ENCODE measurements at regions not wholly inside any gene's neighbourhood (a gene's known extent, or its start where the extent isn't known, plus 50 kb on each side); places are given as distances from the start of the nearest gene placed in this dataset.

- Histone ChIP-seq H3K9me3 (ENCODE audit: control insufficient read depth in 1 of 2, low read length in 2 of 2) (no peaks in the 10 kb centered on the region), H3K36me3 (ENCODE audit: control insufficient read depth in 1 of 2, insufficient read depth in 2 of 2, low read length in 2 of 2) (no peaks in the 10 kb centered on the region), H3K4me1 (ENCODE audit: control insufficient read depth in 1 of 2, insufficient read depth in 2 of 2, low read length in 2 of 2) (no peaks in the 10 kb centered on the region), H3K9ac (ENCODE audit: low read depth in 1 of 2, low read length in 2 of 2) (no peak overlapping the region), H3K27ac (ENCODE audit: low read depth, low read length) (no peak overlapping the region), H3K27me3 (ENCODE audit: control insufficient read depth in 1 of 2, insufficient read depth in 2 of 2, low read length in 2 of 2) (no peaks in the 10 kb centered on the region), H3K4me3 (ENCODE audit: low read depth in 1 of 2, low read length in 2 of 2) (no peak overlapping the region)
Measured at GRCh38 chr4:181158971-181159370, 1084.2 kb upstream of the TENM3 start.

- H3K4me3 ChIP-seq (ENCODE audit: low read depth in 1 of 2, low read length in 2 of 2) = no peak overlapping the region
- no peaks in the 10 kb centered on the region for H3K9me3 ChIP-seq (ENCODE audit: control insufficient read depth in 1 of 2, low read length in 2 of 2)
- no peaks in the 10 kb centered on the region for H3K27me3 ChIP-seq (ENCODE audit: control insufficient read depth in 1 of 2, insufficient read depth in 2 of 2, low read length in 2 of 2)
- H3K27ac ChIP-seq (ENCODE audit: low read depth, low read length) = no peak overlapping the region
- H3K9ac ChIP-seq (ENCODE audit: low read depth in 1 of 2, low read length in 2 of 2) = no peak overlapping the region
- no peaks in the 10 kb centered on the region for H3K4me1 ChIP-seq (ENCODE audit: control insufficient read depth in 1 of 2, insufficient read depth in 2 of 2, low read length in 2 of 2)
- H3K36me3 ChIP-seq (ENCODE audit: control insufficient read depth in 1 of 2, insufficient read depth in 2 of 2, low read length in 2 of 2) = no peaks in the 10 kb centered on the region
Measured at GRCh38 chr4:181161669-181162068, 1081.5 kb upstream of the TENM3 start.

GRCh38 chr4:181162266-181162665 is 1080.9 kb upstream of the TENM3 start:
- Histone ChIP-seq H3K36me3 (ENCODE audit: control insufficient read depth in 1 of 2, insufficient read depth in 2 of 2, low read length in 2 of 2) (no peaks in the 10 kb centered on the region), H3K27ac (ENCODE audit: low read depth, low read length) (no peak overlapping the region), H3K9ac (ENCODE audit: low read depth in 1 of 2, low read length in 2 of 2) (no peak overlapping the region), H3K9me3 (ENCODE audit: control insufficient read depth in 1 of 2, low read length in 2 of 2) (no peaks in the 10 kb centered on the region), H3K4me1 (ENCODE audit: control insufficient read depth in 1 of 2, insufficient read depth in 2 of 2, low read length in 2 of 2) (no peaks in the 10 kb centered on the region), H3K27me3 (ENCODE audit: control insufficient read depth in 1 of 2, insufficient read depth in 2 of 2, low read length in 2 of 2) (no peaks in the 10 kb centered on the region), H3K4me3 (ENCODE audit: low read depth in 1 of 2, low read length in 2 of 2) (no peak overlapping the region)

GRCh38 chr4:181162676-181163075 is 1080.5 kb upstream of the TENM3 start:
- Histone ChIP-seq H3K4me3 (ENCODE audit: low read depth in 1 of 2, low read length in 2 of 2) (no peak overlapping the region), H3K27me3 (ENCODE audit: control insufficient read depth in 1 of 2, insufficient read depth in 2 of 2, low read length in 2 of 2) (no peaks in the 10 kb centered on the region), H3K36me3 (ENCODE audit: control insufficient read depth in 1 of 2, insufficient read depth in 2 of 2, low read length in 2 of 2) (no peaks in the 10 kb centered on the region), H3K4me1 (ENCODE audit: control insufficient read depth in 1 of 2, insufficient read depth in 2 of 2, low read length in 2 of 2) (no peaks in the 10 kb centered on the region), H3K9ac (ENCODE audit: low read depth in 1 of 2, low read length in 2 of 2) (no peak overlapping the region), H3K27ac (ENCODE audit: low read depth, low read length) (no peak overlapping the region), H3K9me3 (ENCODE audit: control insufficient read depth in 1 of 2, low read length in 2 of 2) (no peaks in the 10 kb centered on the region)

- Histone ChIP-seq H3K36me3 (ENCODE audit: control insufficient read depth in 1 of 2, insufficient read depth in 2 of 2, low read length in 2 of 2) (no peaks in the 10 kb centered on the region), H3K27me3 (ENCODE audit: control insufficient read depth in 1 of 2, insufficient read depth in 2 of 2, low read length in 2 of 2) (no peaks in the 10 kb centered on the region), H3K27ac (ENCODE audit: low read depth, low read length) (no peak overlapping the region), H3K4me3 (ENCODE audit: low read depth in 1 of 2, low read length in 2 of 2) (no peak overlapping the region), H3K4me1 (ENCODE audit: control insufficient read depth in 1 of 2, insufficient read depth in 2 of 2, low read length in 2 of 2) (no peaks in the 10 kb centered on the region), H3K9me3 (ENCODE audit: control insufficient read depth in 1 of 2, low read length in 2 of 2) (no peaks in the 10 kb centered on the region), H3K9ac (ENCODE audit: low read depth in 1 of 2, low read length in 2 of 2) (no peak overlapping the region)
Measured at GRCh38 chr4:181166742-181167399, 1076.3 kb upstream of the TENM3 start.

- no peaks in the 10 kb centered on the region for H3K36me3 ChIP-seq (ENCODE audit: control insufficient read depth in 1 of 2, insufficient read depth in 2 of 2, low read length in 2 of 2)
- H3K9me3 ChIP-seq (ENCODE audit: control insufficient read depth in 1 of 2, low read length in 2 of 2) = no peaks in the 10 kb centered on the region
- H3K9ac ChIP-seq (ENCODE audit: low read depth in 1 of 2, low read length in 2 of 2) = no peak overlapping the region
- no peaks in the 10 kb centered on the region for H3K4me1 ChIP-seq (ENCODE audit: control insufficient read depth in 1 of 2, insufficient read depth in 2 of 2, low read length in 2 of 2)
- no peaks in the 10 kb centered on the region for H3K27me3 ChIP-seq (ENCODE audit: control insufficient read depth in 1 of 2, insufficient read depth in 2 of 2, low read length in 2 of 2)
- H3K4me3 ChIP-seq (ENCODE audit: low read depth in 1 of 2, low read length in 2 of 2) = no peak overlapping the region
- H3K27ac ChIP-seq (ENCODE audit: low read depth, low read length) = no peak overlapping the region
Measured at GRCh38 chr4:181168011-181168805, 1075.0 kb upstream of the TENM3 start.

- no peaks in the 10 kb centered on the region for H3K9me3 ChIP-seq (ENCODE audit: control insufficient read depth in 1 of 2, low read length in 2 of 2)
- no peaks in the 10 kb centered on the region for H3K4me1 ChIP-seq (ENCODE audit: control insufficient read depth in 1 of 2, insufficient read depth in 2 of 2, low read length in 2 of 2)
- no peaks in the 10 kb centered on the region for H3K36me3 ChIP-seq (ENCODE audit: control insufficient read depth in 1 of 2, insufficient read depth in 2 of 2, low read length in 2 of 2)
- H3K9ac ChIP-seq (ENCODE audit: low read depth in 1 of 2, low read length in 2 of 2) = no peak overlapping the region
- H3K27me3 ChIP-seq (ENCODE audit: control insufficient read depth in 1 of 2, insufficient read depth in 2 of 2, low read length in 2 of 2) = no peaks in the 10 kb centered on the region
- H3K4me3 ChIP-seq (ENCODE audit: low read depth in 1 of 2, low read length in 2 of 2) = no peak overlapping the region
- no peak overlapping the region for H3K27ac ChIP-seq (ENCODE audit: low read depth, low read length)
Measured at GRCh38 chr4:181173046-181173445, 1070.2 kb upstream of the TENM3 start.

GRCh38 chr4:181176306-181176705 is 1066.9 kb upstream of the TENM3 start:
- no peaks in the 10 kb centered on the region for H3K27me3 ChIP-seq (ENCODE audit: control insufficient read depth in 1 of 2, insufficient read depth in 2 of 2, low read length in 2 of 2)
- no peaks in the 10 kb centered on the region for H3K9me3 ChIP-seq (ENCODE audit: control insufficient read depth in 1 of 2, low read length in 2 of 2)
- no peak overlapping the region for H3K27ac ChIP-seq (ENCODE audit: low read depth, low read length)
- H3K9ac ChIP-seq (ENCODE audit: low read depth in 1 of 2, low read length in 2 of 2) = no peak overlapping the region
- H3K4me3 ChIP-seq (ENCODE audit: low read depth in 1 of 2, low read length in 2 of 2) = no peak overlapping the region
- no peaks in the 10 kb centered on the region for H3K4me1 ChIP-seq (ENCODE audit: control insufficient read depth in 1 of 2, insufficient read depth in 2 of 2, low read length in 2 of 2)
- H3K36me3 ChIP-seq (ENCODE audit: control insufficient read depth in 1 of 2, insufficient read depth in 2 of 2, low read length in 2 of 2) = no peaks in the 10 kb centered on the region

- Histone ChIP-seq H3K36me3 (ENCODE audit: control insufficient read depth in 1 of 2, insufficient read depth in 2 of 2, low read length in 2 of 2) (no peaks in the 10 kb centered on the region), H3K27ac (ENCODE audit: low read depth, low read length) (no peak overlapping the region), H3K9ac (ENCODE audit: low read depth in 1 of 2, low read length in 2 of 2) (no peak overlapping the region), H3K4me3 (ENCODE audit: low read depth in 1 of 2, low read length in 2 of 2) (no peak overlapping the region), H3K9me3 (ENCODE audit: control insufficient read depth in 1 of 2, low read length in 2 of 2) (no peaks in the 10 kb centered on the region), H3K4me1 (ENCODE audit: control insufficient read depth in 1 of 2, insufficient read depth in 2 of 2, low read length in 2 of 2) (no peaks in the 10 kb centered on the region), H3K27me3 (ENCODE audit: control insufficient read depth in 1 of 2, insufficient read depth in 2 of 2, low read length in 2 of 2) (no peaks in the 10 kb centered on the region)
Measured at GRCh38 chr4:181181331-181181730, 1061.9 kb upstream of the TENM3 start.

- Histone ChIP-seq H3K4me1 (ENCODE audit: control insufficient read depth in 1 of 2, insufficient read depth in 2 of 2, low read length in 2 of 2) (no peaks in the 10 kb centered on the region), H3K36me3 (ENCODE audit: control insufficient read depth in 1 of 2, insufficient read depth in 2 of 2, low read length in 2 of 2) (no peaks in the 10 kb centered on the region), H3K27ac (ENCODE audit: low read depth, low read length) (no peak overlapping the region), H3K9ac (ENCODE audit: low read depth in 1 of 2, low read length in 2 of 2) (no peak overlapping the region), H3K27me3 (ENCODE audit: control insufficient read depth in 1 of 2, insufficient read depth in 2 of 2, low read length in 2 of 2) (no peaks in the 10 kb centered on the region), H3K4me3 (ENCODE audit: low read depth in 1 of 2, low read length in 2 of 2) (no peak overlapping the region), H3K9me3 (ENCODE audit: control insufficient read depth in 1 of 2, low read length in 2 of 2) (no peaks in the 10 kb centered on the region)
Measured at GRCh38 chr4:181189751-181190150, 1053.5 kb upstream of the TENM3 start.
